ENCODE measurements at regions not wholly inside any gene's neighbourhood (a gene's known extent, or its start where the extent isn't known, plus 50 kb on each side); places are given as distances from the start of the nearest gene placed in this dataset.

DNA sequence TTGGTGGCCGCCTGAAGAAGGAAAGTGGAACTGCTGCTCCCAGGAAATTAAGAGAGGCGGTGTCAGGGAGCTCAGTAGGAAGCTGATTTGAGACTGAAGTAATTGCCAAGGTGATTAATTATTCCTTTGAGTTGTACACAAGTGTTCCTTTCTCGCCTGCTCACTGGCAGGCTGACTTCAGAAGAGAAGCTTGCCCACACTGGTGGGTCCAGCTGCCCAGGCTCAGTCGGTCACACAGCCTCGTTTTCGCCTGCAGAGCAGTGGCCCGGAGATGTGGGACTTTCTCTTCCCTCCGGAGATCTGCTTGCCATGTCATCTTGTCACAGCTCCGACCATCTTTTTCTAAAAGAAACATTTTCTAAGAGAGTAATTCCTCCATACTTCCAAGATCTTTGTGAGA is 478.0 kb downstream of the MCTP2 start:
- TF ChIP-seq ZSCAN21 (CRISPR knock-in tag; IDR thresholded peaks at IDR 0.05; ENCODE audit: borderline replicate concordance) = no peak
- TF ChIP-seq POLR2A (IDR thresholded peaks at IDR 0.05; ENCODE audit: insufficient read depth in 1 of 2, low read depth in 2 of 2, low read length in 2 of 2) = no peak
- TF ChIP-seq, protein P1, sequence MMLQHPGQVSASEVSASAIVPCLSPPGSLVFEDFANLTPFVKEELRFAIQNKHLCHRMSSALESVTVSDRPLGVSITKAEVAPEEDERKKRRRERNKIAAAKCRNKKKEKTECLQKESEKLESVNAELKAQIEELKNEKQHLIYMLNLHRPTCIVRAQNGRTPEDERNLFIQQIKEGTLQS (CRISPR knock-in tag; IDR thresholded peaks at IDR 0.05) = no peak
- no peak for TF ChIP-seq ZFP37 (CRISPR knock-in tag; IDR thresholded peaks at IDR 0.05; ENCODE audit: borderline replicate concordance)
- no peak for TF ChIP-seq NFE2L1 (CRISPR knock-in tag; IDR thresholded peaks at IDR 0.05; ENCODE audit: borderline replicate concordance)
- TF ChIP-seq, protein P2, sequence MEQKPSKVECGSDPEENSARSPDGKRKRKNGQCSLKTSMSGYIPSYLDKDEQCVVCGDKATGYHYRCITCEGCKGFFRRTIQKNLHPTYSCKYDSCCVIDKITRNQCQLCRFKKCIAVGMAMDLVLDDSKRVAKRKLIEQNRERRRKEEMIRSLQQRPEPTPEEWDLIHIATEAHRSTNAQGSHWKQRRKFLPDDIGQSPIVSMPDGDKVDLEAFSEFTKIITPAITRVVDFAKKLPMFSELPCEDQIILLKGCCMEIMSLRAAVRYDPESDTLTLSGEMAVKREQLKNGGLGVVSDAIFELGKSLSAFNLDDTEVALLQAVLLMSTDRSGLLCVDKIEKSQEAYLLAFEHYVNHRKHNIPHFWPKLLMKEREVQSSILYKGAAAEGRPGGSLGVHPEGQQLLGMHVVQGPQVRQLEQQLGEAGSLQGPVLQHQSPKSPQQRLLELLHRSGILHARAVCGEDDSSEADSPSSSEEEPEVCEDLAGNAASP (CRISPR knock-in tag; IDR thresholded peaks at IDR 0.05; ENCODE audit: borderline replicate concordance) = no peak
- no peak for TF ChIP-seq EED (CRISPR knock-in tag; IDR thresholded peaks at IDR 0.05)
- TF ChIP-seq, protein P3, sequence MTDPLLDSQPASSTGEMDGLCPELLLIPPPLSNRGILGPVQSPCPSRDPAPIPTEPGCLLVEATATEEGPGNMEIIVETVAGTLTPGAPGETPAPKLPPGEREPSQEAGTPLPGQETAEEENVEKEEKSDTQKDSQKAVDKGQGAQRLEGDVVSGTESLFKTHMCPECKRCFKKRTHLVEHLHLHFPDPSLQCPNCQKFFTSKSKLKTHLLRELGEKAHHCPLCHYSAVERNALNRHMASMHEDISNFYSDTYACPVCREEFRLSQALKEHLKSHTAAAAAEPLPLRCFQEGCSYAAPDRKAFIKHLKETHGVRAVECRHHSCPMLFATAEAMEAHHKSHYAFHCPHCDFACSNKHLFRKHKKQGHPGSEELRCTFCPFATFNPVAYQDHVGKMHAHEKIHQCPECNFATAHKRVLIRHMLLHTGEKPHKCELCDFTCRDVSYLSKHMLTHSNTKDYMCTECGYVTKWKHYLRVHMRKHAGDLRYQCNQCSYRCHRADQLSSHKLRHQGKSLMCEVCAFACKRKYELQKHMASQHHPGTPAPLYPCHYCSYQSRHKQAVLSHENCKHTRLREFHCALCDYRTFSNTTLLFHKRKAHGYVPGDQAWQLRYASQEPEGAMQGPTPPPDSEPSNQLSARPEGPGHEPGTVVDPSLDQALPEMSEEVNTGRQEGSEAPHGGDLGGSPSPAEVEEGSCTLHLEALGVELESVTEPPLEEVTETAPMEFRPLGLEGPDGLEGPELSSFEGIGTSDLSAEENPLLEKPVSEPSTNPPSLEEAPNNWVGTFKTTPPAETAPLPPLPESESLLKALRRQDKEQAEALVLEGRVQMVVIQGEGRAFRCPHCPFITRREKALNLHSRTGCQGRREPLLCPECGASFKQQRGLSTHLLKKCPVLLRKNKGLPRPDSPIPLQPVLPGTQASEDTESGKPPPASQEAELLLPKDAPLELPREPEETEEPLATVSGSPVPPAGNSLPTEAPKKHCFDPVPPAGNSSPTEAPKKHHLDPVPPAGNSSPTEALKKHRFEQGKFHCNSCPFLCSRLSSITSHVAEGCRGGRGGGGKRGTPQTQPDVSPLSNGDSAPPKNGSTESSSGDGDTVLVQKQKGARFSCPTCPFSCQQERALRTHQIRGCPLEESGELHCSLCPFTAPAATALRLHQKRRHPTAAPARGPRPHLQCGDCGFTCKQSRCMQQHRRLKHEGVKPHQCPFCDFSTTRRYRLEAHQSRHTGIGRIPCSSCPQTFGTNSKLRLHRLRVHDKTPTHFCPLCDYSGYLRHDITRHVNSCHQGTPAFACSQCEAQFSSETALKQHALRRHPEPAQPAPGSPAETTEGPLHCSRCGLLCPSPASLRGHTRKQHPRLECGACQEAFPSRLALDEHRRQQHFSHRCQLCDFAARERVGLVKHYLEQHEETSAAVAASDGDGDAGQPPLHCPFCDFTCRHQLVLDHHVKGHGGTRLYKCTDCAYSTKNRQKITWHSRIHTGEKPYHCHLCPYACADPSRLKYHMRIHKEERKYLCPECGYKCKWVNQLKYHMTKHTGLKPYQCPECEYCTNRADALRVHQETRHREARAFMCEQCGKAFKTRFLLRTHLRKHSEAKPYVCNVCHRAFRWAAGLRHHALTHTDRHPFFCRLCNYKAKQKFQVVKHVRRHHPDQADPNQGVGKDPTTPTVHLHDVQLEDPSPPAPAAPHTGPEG (CRISPR knock-in tag; IDR thresholded peaks at IDR 0.05) = no peak
- TF ChIP-seq, protein P4, sequence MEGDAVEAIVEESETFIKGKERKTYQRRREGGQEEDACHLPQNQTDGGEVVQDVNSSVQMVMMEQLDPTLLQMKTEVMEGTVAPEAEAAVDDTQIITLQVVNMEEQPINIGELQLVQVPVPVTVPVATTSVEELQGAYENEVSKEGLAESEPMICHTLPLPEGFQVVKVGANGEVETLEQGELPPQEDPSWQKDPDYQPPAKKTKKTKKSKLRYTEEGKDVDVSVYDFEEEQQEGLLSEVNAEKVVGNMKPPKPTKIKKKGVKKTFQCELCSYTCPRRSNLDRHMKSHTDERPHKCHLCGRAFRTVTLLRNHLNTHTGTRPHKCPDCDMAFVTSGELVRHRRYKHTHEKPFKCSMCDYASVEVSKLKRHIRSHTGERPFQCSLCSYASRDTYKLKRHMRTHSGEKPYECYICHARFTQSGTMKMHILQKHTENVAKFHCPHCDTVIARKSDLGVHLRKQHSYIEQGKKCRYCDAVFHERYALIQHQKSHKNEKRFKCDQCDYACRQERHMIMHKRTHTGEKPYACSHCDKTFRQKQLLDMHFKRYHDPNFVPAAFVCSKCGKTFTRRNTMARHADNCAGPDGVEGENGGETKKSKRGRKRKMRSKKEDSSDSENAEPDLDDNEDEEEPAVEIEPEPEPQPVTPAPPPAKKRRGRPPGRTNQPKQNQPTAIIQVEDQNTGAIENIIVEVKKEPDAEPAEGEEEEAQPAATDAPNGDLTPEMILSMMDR (CRISPR knock-in tag; IDR thresholded peaks at IDR 0.05) = no peak
- TF ChIP-seq, protein P5, sequence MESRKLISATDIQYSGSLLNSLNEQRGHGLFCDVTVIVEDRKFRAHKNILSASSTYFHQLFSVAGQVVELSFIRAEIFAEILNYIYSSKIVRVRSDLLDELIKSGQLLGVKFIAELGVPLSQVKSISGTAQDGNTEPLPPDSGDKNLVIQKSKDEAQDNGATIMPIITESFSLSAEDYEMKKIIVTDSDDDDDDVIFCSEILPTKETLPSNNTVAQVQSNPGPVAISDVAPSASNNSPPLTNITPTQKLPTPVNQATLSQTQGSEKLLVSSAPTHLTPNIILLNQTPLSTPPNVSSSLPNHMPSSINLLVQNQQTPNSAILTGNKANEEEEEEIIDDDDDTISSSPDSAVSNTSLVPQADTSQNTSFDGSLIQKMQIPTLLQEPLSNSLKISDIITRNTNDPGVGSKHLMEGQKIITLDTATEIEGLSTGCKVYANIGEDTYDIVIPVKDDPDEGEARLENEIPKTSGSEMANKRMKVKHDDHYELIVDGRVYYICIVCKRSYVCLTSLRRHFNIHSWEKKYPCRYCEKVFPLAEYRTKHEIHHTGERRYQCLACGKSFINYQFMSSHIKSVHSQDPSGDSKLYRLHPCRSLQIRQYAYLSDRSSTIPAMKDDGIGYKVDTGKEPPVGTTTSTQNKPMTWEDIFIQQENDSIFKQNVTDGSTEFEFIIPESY (CRISPR knock-in tag; IDR thresholded peaks at IDR 0.05) = no peak
